HEK293T (cell line): ENCODE measurements at regions not wholly inside any gene's neighbourhood (a gene's known extent, or its start where the extent isn't known, plus 50 kb on each side); places are given as distances from the start of the nearest gene placed in this dataset.

Experiments used
- ELF4 ChIP-seq: fragments of 450-650 bp; IDR thresholded peaks from 2 replicates; pipeline ENCODE4 v1.6.1; 2017; ENCODE audit warnings: antibody characterized with exemption
- FOXA1 ChIP-seq: fragments of 450-650 bp; IDR thresholded peaks from 2 replicates; pipeline ENCODE4 v1.6.1; 2016; ENCODE audit warnings: mild to moderate bottlenecking
- FOXK2 ChIP-seq: fragments of 450-650 bp; IDR thresholded peaks from 2 replicates; pipeline ENCODE4 v1.6.1; 2016; ENCODE audit warnings: mild to moderate bottlenecking
- HDGF ChIP-seq: fragments of 450-650 bp; IDR thresholded peaks from 2 replicates; pipeline ENCODE4 v1.6.1; 2017; ENCODE audit warnings: antibody characterized with exemption, borderline replicate concordance
- LEF1 ChIP-seq: fragments of 450-650 bp; IDR thresholded peaks from 2 replicates; pipeline ENCODE4 v1.6.1; 2017; ENCODE audit warnings: mild to moderate bottlenecking, borderline replicate concordance
- PKNOX1 ChIP-seq: fragments of 450-650 bp; IDR thresholded peaks from 2 replicates; pipeline ENCODE4 v1.6.1; 2016
- SP1 ChIP-seq: fragments of 450-650 bp; IDR thresholded peaks from 2 replicates; pipeline ENCODE4 v1.6.1; 2017
- SUZ12 ChIP-seq: fragments of 450-650 bp; IDR thresholded peaks from 2 replicates; pipeline ENCODE4 v1.6.1; 2016; ENCODE audit warnings: mild to moderate bottlenecking
- ZNF384 ChIP-seq: fragments of 450-650 bp; IDR thresholded peaks from 2 replicates; pipeline ENCODE4 v1.6.1; 2016

GRCh38 chr10:21396889-21397288 lies 128.6 kb downstream of the SKIDA1 start:
- TF ChIP-seq FOXK2 (no peak), LEF1 (no peak), HDGF (no peak), FOXA1 (no peak), ELF4 (no peak), SP1 (no peak), ZNF384 (no peak), PKNOX1 (no peak), SUZ12 (no peak)
